GM12872 (cell line): ENCODE measurements at regions not wholly inside any gene's neighbourhood (a gene's known extent, or its start where the extent isn't known, plus 50 kb on each side); places are given as distances from the start of the nearest gene placed in this dataset.

Experiments
- TF ChIP-seq, protein P1 (sequence below): IDR thresholded peaks from 3 replicates; pipeline ENCODE4 v1.5.1; 2011; ENCODE audit warnings: low read depth, mild to moderate bottlenecking, low read length, moderate library complexity; ENCODE audit not compliant: insufficient read depth

DNA sequence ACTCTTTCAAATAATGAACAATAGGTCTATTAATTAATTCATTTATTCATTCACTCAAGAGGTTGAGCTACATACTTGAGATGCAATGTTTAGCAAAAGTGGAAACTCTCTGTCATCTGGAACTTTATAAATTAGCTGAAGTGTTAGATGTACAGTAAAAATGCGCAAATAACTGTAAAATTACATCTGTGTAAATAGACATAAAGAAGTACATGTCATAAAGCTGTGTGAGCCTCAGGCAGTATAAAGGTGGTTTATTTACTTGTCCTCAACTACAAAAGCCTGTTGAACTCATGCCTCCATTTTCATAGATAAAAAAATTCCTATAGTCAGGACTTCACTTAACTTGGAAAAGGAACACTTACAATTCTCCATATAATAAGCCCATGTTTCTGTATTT lies 343.1 kb downstream of the CDH11 start:
- TF ChIP-seq, protein P1, sequence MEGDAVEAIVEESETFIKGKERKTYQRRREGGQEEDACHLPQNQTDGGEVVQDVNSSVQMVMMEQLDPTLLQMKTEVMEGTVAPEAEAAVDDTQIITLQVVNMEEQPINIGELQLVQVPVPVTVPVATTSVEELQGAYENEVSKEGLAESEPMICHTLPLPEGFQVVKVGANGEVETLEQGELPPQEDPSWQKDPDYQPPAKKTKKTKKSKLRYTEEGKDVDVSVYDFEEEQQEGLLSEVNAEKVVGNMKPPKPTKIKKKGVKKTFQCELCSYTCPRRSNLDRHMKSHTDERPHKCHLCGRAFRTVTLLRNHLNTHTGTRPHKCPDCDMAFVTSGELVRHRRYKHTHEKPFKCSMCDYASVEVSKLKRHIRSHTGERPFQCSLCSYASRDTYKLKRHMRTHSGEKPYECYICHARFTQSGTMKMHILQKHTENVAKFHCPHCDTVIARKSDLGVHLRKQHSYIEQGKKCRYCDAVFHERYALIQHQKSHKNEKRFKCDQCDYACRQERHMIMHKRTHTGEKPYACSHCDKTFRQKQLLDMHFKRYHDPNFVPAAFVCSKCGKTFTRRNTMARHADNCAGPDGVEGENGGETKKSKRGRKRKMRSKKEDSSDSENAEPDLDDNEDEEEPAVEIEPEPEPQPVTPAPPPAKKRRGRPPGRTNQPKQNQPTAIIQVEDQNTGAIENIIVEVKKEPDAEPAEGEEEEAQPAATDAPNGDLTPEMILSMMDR = no peak

DNA sequence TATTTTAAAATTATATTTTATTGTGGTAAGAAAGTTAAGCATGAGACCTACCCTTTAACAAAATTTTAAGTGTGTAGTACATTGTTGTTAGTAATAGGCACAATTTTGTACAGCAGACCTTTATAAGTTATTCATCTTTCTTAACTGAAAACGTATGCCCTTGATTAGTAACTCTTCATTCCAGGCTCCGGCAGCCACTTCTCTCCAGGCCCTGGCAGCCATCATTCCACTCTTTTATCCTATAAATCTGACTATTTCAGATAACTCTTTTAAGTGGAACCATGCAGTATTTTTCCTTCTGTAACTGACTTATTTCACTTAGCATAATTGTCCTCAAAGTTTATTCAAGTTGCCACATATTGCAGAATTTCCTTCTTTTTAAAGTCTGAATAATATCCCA lies 348.2 kb downstream of the CDH11 start:
- TF ChIP-seq, protein P1 = no peak

DNA sequence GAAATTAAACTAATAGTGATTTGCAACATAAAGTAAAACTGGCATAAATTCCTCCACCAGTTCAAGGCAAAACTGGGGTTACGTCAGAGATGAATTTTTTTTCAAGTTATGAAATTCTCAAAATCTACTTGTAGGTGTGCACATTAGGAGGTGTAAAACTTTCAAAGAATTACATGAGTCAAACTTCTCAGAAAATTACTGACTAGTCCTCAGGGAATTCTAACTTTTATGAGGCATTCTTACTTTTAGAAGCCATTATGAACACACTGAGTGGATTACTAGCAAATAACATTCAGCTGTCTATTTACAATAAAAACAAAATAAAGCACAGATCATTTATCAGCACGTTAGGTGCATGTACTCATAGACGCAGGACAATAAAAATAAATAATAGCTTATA lies 348.7 kb downstream of the CDH11 start:
- TF ChIP-seq, protein P1 = no peak

DNA sequence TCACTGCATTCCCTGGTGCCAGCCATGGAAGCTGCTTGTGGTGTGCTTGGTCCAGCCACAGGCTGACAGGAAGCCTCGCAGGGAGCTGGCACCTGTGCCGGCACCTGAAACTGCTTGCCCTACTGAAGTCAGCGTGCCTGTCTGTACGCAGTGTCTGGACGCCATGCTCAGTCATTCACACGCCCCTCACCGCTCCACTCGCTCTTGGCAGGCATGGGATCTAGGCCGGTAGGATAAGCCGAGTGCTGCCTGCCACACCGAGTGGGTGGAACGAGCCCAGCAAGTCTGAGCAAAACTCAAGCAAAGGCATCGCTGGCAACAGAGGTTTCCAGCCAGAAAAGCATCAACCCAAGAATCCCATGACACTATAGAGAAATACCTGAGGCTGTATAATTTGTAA lies 350.6 kb downstream of the CDH11 start:
- TF ChIP-seq, protein P1 = no peak

DNA sequence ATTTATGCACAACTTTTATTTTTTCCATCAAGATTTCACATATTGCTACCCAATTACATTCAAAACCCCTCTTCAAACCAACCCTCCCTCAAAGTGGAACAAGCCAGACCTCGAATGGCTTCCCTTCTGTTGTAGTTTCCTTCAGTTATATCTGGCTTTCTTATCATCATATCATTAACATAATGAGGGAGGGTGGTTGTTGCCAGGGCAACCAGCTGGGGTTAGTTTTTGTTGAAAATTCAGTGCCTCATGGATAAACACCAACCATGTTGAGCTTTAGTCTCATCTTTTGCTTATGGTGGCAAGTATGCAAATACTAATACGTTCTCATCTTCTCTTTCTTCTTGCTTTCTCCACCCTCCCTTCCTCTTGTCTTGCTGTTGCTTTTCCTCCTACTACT lies 359.7 kb downstream of the CDH11 start:
- TF ChIP-seq, protein P1 = no peak

DNA sequence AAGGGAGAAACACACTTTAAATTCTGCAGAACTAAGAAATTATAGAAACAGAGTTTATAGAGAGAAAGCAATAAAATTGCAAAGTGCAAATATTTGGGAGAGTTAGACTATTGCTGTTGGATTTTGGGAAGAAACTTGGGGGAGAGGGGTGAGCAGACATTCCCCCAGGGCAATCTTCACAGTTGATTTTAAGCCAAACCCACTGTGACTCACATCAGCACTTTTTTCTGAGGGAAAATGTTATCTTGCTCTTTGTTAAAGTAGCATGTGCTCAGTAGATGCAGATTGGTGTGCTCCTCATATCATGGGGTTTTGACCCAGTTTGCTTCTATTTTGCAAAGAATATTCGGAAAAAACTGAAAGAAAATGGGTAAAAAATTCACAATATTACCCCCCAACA lies 367.6 kb downstream of the CDH11 start:
- TF ChIP-seq, protein P1 = no peak

DNA sequence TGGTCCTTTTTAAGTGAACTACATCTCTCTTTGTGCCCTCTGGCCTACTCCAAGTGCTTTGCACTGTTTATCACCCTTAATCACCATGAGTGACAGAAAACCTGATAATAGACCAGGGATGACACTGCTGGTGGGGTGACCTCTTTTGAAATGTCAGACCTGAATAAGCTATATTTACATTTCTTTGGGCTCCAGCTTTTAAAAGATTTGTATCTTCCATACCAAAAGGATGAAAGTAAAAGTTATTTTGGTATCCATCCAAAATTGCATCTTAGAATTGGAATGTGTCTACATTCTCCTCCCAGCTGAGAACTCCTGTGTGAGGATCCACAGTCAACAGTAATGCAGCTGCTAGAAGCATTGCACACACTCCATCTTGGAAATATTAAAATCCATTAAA lies 370.0 kb downstream of the CDH11 start:
- TF ChIP-seq, protein P1 = no peak

DNA sequence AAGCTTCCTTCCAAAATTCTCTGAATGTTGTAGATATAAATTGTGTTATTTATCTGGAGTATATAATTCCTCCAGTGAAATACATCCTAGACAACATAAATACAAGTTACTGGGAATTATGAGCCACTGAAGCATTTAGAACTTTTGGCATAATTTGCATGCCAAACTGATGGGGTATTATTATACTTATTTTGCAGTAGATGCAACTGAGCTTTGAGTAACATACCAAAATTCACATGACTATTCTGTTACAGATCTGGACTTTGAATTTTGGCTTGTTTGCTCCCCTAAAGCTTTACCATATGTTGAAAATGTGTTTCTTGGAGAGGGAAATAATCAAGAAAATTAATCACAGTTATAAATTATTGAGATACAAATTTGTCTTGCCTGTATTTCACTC lies 372.5 kb downstream of the CDH11 start:
- TF ChIP-seq, protein P1 = no peak
